ENCODE measurements at regions not wholly inside any gene's neighbourhood (a gene's known extent, or its start where the extent isn't known, plus 50 kb on each side); places are given as distances from the start of the nearest gene placed in this dataset.

DNA sequence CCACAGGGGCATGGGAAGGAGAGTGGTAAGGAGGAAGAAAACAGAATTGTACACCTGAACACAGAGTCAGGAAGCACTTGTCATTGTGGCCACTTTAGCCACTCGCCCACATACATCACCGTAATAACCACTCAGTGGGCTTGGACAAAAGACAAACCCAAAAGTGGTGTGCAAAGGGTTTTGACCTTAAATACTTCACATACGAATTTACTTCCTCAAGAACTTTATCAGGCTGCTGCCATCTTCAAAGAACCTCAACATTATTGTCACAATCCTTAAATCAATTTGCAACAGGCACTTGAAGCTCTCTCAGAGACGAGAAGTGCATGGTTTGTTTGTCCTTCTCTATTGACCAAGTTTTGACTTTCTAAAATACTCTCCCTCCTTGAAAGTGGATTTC lies 187.3 kb upstream of the EGLN3 start:
- Histone ChIP-seq H3K4me3 (ENCODE audit: low read length) (no peak overlapping the region), H3K27me3 (ENCODE audit: control insufficient read depth in 1 of 2, insufficient read depth in 2 of 2, low read length in 2 of 2) (no peaks in the 10 kb centered on the region), H3K9me3 (ENCODE audit: control insufficient read depth in 1 of 2, insufficient read depth in 1 of 2, low read length in 2 of 2) (peaks cover 0 to 16% of the 10 kb centered on the region in 2 experiments), H3K27ac (ENCODE audit: low read depth in 1 of 2, low read length in 2 of 2) (no peak overlapping the region), H3K36me3 (ENCODE audit: insufficient read depth, low read length) (no peaks in the 10 kb centered on the region), H3K4me1 (ENCODE audit: insufficient read depth, low read length) (no peaks in the 10 kb centered on the region)
- ChIA-PET CTCF (no interaction called here), POLR2A (no interaction called here)
- Mint-ChIP-seq H3K4me1 (ENCODE audit: low read depth) (no peaks in the 10 kb centered on the region), H3K27me3 (no peaks in the 10 kb centered on the region), H3K27ac (no peak overlapping the region), H3K9me3 (peaks cover 5% of the 10 kb centered on the region), H3K36me3 (ENCODE audit: low read depth) (no peaks in the 10 kb centered on the region), H3K4me3 (no peak overlapping the region)
- ATAC-seq (ENCODE audit: poor library complexity) (no peak), DNase-seq (no peak)
- TF ChIP-seq, protein P1, sequence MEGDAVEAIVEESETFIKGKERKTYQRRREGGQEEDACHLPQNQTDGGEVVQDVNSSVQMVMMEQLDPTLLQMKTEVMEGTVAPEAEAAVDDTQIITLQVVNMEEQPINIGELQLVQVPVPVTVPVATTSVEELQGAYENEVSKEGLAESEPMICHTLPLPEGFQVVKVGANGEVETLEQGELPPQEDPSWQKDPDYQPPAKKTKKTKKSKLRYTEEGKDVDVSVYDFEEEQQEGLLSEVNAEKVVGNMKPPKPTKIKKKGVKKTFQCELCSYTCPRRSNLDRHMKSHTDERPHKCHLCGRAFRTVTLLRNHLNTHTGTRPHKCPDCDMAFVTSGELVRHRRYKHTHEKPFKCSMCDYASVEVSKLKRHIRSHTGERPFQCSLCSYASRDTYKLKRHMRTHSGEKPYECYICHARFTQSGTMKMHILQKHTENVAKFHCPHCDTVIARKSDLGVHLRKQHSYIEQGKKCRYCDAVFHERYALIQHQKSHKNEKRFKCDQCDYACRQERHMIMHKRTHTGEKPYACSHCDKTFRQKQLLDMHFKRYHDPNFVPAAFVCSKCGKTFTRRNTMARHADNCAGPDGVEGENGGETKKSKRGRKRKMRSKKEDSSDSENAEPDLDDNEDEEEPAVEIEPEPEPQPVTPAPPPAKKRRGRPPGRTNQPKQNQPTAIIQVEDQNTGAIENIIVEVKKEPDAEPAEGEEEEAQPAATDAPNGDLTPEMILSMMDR (IDR thresholded peaks at IDR 0.05) = no peak
- intact Hi-C loops (cut with DNase I, micrococcal nuclease) = no loop called here

DNA sequence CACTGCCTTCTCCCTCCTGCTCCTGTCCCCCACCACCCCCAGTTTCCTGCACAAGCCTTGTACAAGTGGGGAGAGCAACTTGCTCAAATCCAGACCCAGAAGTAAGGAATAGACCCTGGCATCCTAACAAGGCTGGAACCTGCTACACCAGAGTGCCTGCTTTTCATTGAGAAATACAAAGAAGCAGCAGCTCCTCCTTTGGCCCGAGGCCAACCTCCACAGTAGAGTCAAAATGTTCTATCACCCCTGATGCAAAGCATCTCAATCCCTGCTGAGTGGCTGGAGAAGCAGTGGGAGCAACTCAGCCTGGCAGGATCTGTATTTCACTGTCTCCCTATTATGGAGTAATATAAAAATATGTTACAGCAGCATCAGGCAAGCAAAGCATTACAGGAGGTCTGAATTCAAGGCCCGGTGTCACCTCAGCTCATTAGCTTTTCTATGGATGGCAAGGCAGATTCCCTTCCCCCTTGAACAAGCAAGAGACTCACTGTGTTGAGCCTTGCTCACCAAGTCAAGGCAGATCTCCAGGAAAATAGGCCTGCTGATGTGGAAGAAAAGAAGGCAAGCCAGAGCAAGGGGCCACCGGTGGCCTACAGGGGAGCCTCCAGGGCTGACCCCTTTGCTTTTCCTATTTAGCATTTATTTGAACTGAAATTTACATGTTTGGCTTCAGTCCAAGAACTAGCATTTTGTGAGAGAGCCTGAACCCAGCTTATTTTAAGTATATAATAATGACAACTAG lies 186.3 kb upstream of the EGLN3 start:
- POLR2A ChIA-PET = no interaction called here
- peaks cover 0 to 11% of the 10 kb centered on the region in 2 experiments for H3K9me3 ChIP-seq (ENCODE audit: control insufficient read depth in 1 of 2, insufficient read depth in 1 of 2, low read length in 2 of 2)
- Mint-ChIP-seq H3K4me3 (no peak overlapping the region), H3K4me1 (ENCODE audit: low read depth) (no peaks in the 10 kb centered on the region), H3K27me3 (no peaks in the 10 kb centered on the region), H3K36me3 (ENCODE audit: low read depth) (no peaks in the 10 kb centered on the region), H3K27ac (no peak overlapping the region), H3K9me3 (peaks cover 4% of the 10 kb centered on the region)
- H3K27me3 ChIP-seq (ENCODE audit: control insufficient read depth in 1 of 2, insufficient read depth in 2 of 2, low read length in 2 of 2) = no peaks in the 10 kb centered on the region
- intact Hi-C loops (cut with DNase I, micrococcal nuclease) = no loop called here
- no peaks in the 10 kb centered on the region for H3K4me1 ChIP-seq (ENCODE audit: insufficient read depth, low read length)
- H3K4me3 ChIP-seq (ENCODE audit: low read length) = no peak overlapping the region
- H3K36me3 ChIP-seq (ENCODE audit: insufficient read depth, low read length) = no peaks in the 10 kb centered on the region
- TF ChIP-seq, protein P1 (IDR thresholded peaks at IDR 0.05) = no peak
- ATAC-seq (ENCODE audit: poor library complexity) = no peak
- CTCF ChIA-PET = no interaction called here
- no peak for DNase-seq
- no peak overlapping the region for H3K27ac ChIP-seq (ENCODE audit: low read depth in 1 of 2, low read length in 2 of 2)

DNA sequence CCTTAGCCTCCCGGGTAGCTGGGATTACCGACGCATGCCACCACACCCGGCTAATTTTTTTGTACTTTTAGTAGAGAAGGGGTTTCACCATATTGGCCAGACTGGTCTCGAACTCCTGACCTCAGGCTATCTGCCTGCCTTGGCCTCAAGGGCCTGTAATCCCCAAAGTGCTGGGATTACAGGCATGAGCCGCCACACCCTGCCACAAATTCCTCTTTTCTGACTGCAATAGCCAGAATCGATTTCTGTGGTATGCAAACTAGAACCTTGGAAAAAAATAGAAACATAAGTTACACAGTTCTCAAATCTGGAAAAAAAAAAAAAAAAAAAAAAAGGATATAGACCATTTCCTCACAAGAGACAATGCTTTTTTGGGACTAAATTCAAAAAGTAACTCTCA lies 184.6 kb upstream of the EGLN3 start:
- no peaks in the 10 kb centered on the region for H3K36me3 Mint-ChIP-seq (ENCODE audit: low read depth)
- H3K27me3 Mint-ChIP-seq = no peaks in the 10 kb centered on the region
- Histone ChIP-seq H3K9me3 (ENCODE audit: control insufficient read depth in 1 of 2, insufficient read depth in 1 of 2, low read length in 2 of 2) (peaks cover 0 to 11% of the 10 kb centered on the region in 2 experiments), H3K27me3 (ENCODE audit: control insufficient read depth in 1 of 2, insufficient read depth in 2 of 2, low read length in 2 of 2) (no peaks in the 10 kb centered on the region), H3K4me3 (ENCODE audit: low read length) (no peak overlapping the region), H3K36me3 (ENCODE audit: insufficient read depth, low read length) (no peaks in the 10 kb centered on the region), H3K4me1 (ENCODE audit: insufficient read depth, low read length) (no peaks in the 10 kb centered on the region), H3K27ac (ENCODE audit: low read depth in 1 of 2, low read length in 2 of 2) (no peak overlapping the region)
- H3K9me3 Mint-ChIP-seq = no peaks in the 10 kb centered on the region
- ChIA-PET CTCF (no interaction called here), POLR2A (no interaction called here)
- ATAC-seq (ENCODE audit: poor library complexity) = no peak
- no peak overlapping the region for H3K4me3 Mint-ChIP-seq
- DNase-seq = no peak
- TF ChIP-seq, protein P1 (IDR thresholded peaks at IDR 0.05) = no peak
- H3K4me1 Mint-ChIP-seq (ENCODE audit: low read depth) = no peaks in the 10 kb centered on the region
- H3K27ac Mint-ChIP-seq = no peak overlapping the region
- intact Hi-C loops (cut with DNase I, micrococcal nuclease) = no loop called here
